GM12892 (cell line): ENCODE measurements at regions not wholly inside any gene's neighbourhood (a gene's known extent, or its start where the extent isn't known, plus 50 kb on each side); places are given as distances from the start of the nearest gene placed in this dataset.

ENCODE experiments used
- POLR2AphosphoS5 ChIP-seq: IDR thresholded peaks from 2 replicates; pipeline ENCODE4 v1.6.1; 2011; ENCODE audit warnings: low read depth, low read length, control low read depth
- TAF1 ChIP-seq: IDR thresholded peaks from 2 replicates; pipeline ENCODE4 v1.6.1; 2011; ENCODE audit warnings: low read depth, mild to moderate bottlenecking, control low read depth, low read length, borderline replicate concordance

DNA sequence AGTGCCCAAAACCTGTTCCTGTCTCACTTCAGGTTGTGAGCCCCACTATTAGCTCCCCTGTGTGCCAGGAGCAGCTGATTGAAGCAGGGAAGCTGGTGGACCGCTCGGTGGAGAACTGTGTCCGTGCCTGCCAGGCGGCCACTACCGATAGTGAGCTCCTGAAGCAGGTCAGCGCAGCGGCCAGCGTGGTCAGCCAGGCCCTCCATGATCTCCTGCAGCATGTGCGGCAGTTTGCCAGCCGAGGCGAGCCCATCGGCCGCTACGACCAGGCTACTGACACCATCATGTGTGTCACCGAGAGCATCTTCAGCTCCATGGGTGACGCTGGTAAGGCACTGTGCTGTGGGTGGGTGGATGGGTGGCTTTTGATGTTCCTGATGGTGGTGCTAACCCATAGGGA is 334.1 kb upstream of the TPM1 start:
- TF ChIP-seq TAF1 = no peak
- no peak for TF ChIP-seq POLR2AphosphoS5
